MM.1S (cell line): ENCODE measurements at regions not wholly inside any gene's neighbourhood (a gene's known extent, or its start where the extent isn't known, plus 50 kb on each side); places are given as distances from the start of the nearest gene placed in this dataset.

Experiments
- CTCF ChIP-seq: fragments of 300-600 bp; sonication (generic); IDR thresholded peaks from 2 replicates; pipeline ENCODE4 v1.5.1; 2016; ENCODE audit warnings: antibody characterized with exemption, low read length, mixed read lengths
- EZH2 ChIP-seq: fragments of 300-600 bp; sonication (generic); optimal IDR thresholded peaks from 2 replicates; pipeline ENCODE3; 2017; ENCODE audit warnings: low read depth, mild to moderate bottlenecking, antibody characterized with exemption, low read length, mixed read lengths

- TF ChIP-seq CTCF, result no peak
- no peak for TF ChIP-seq EZH2
These were observed 471.2 kb upstream of the PRICKLE1 start for GRCh38 chr12:43060742-43061141.
